HEK293 (cell line): ENCODE measurements at regions not wholly inside any gene's neighbourhood (a gene's known extent, or its start where the extent isn't known, plus 50 kb on each side); places are given as distances from the start of the nearest gene placed in this dataset.

Experiments used
- CTCF ChIA-PET: fragments of 350-600 bp; formaldehyde crosslinking; extraction: SDS; loops from one replicate; lab custom pipeline; 2021; ENCODE audit warnings: antibody characterized with exemption; lab: Yijun Ruan, JAX
- POLR2A ChIA-PET: fragments of 300-600 bp; formaldehyde crosslinking; extraction: SDS; loops from one replicate; lab custom pipeline; 2020; ENCODE audit warnings: antibody characterized with exemption, inconsistent platforms; lab: Yijun Ruan, JAX
- H3K27ac ChIP-seq: fragments of 200-500 bp; sonication (Bioruptor generic); 2 replicates; pipeline ENCODE4 v1.5.1; 2014; ENCODE audit warnings: low read depth, low read length, control low read depth, inconsistent platforms; ENCODE audit errors: extremely low read depth
- H3K36me3 ChIP-seq, 2 experiments: fragments of 200-500 bp in 1 of 2; sonication (Bioruptor generic) in 1 of 2; 1 replicate in 1 of 2; 2 replicates in 1 of 2; pipeline ENCODE4 v1.5.1; 2014 to 2017; ENCODE audit warnings: inconsistent platforms in 2 of 2, low read length in 2 of 2; ENCODE audit not compliant: control insufficient read depth in 2 of 2, insufficient read depth in 1 of 2
- H3K4me1 ChIP-seq: fragments of 200-500 bp; sonication (Bioruptor generic); 2 replicates; pipeline ENCODE4 v1.5.1; 2014; ENCODE audit warnings: mild to moderate bottlenecking, low read length, inconsistent platforms; ENCODE audit not compliant: control insufficient read depth, insufficient read depth
- H3K4me3 ChIP-seq: 2 replicates; pipeline ENCODE4 v1.5.1; 2011; ENCODE audit warnings: low read depth, mild to moderate bottlenecking, control low read depth, low read length, moderate library complexity
- H3K9me3 ChIP-seq: fragments of 200-500 bp; sonication (Bioruptor generic); 2 replicates; pipeline ENCODE4 v1.5.1; 2014; ENCODE audit warnings: low read depth, low read length, inconsistent platforms; ENCODE audit not compliant: control insufficient read depth, insufficient read depth
- ATF2 ChIP-seq: fragments of 450-650 bp; formaldehyde crosslinking; IDR thresholded peaks from 2 replicates; pipeline ENCODE4 v1.5.1; 2016; ENCODE audit warnings: missing biosample characterization, missing genetic modification characterization, low read depth
- BCL11A ChIP-seq: fragments of 450-650 bp; formaldehyde crosslinking; IDR thresholded peaks from 2 replicates; pipeline ENCODE4 v1.5.1; 2016; ENCODE audit warnings: low read depth, missing biosample characterization, missing genetic modification characterization
- ELK4 ChIP-seq: IDR thresholded peaks from 2 replicates; pipeline ENCODE4 v1.6.1; 2011; ENCODE audit warnings: mild to moderate bottlenecking, low read depth, low read length, borderline replicate concordance
- PRDM10 ChIP-seq: fragments of 450-650 bp; formaldehyde crosslinking; IDR thresholded peaks from 2 replicates; pipeline ENCODE4 v1.5.1; 2016; ENCODE audit warnings: missing biosample characterization, missing genetic modification characterization
- PRDM4 ChIP-seq: fragments of 450-650 bp; formaldehyde crosslinking; IDR thresholded peaks from 2 replicates; pipeline ENCODE4 v1.5.1; 2017; ENCODE audit warnings: missing biosample characterization, missing genetic modification characterization
- ZBTB11 ChIP-seq: fragments of 450-650 bp; formaldehyde crosslinking; conservative IDR thresholded peaks from 2 replicates; pipeline ENCODE4 v1.5.1; 2016; ENCODE audit warnings: low read depth, missing biosample characterization, missing genetic modification characterization
- ZBTB17 ChIP-seq: fragments of 450-650 bp; formaldehyde crosslinking; IDR thresholded peaks from 2 replicates; pipeline ENCODE4 v1.5.1; 2016; ENCODE audit warnings: missing biosample characterization, missing genetic modification characterization
- ZNF623 ChIP-seq: fragments of 450-650 bp; formaldehyde crosslinking; IDR thresholded peaks from 2 replicates; pipeline ENCODE4 v1.5.1; 2016; ENCODE audit warnings: missing biosample characterization, missing genetic modification characterization
- ZNF660 ChIP-seq: fragments of 450-650 bp; IDR thresholded peaks from 2 replicates; pipeline ENCODE4 v1.5.1; 2018; ENCODE audit warnings: missing biosample characterization, mild to moderate bottlenecking, missing genetic modification characterization
- ZNF664 ChIP-seq: fragments of 450-650 bp; formaldehyde crosslinking; IDR thresholded peaks from 2 replicates; pipeline ENCODE4 v1.5.1; 2016; ENCODE audit warnings: missing biosample characterization, missing genetic modification characterization
- ZNF677 ChIP-seq: fragments of 450-650 bp; IDR thresholded peaks from 2 replicates; pipeline ENCODE4 v1.5.0; 2018; ENCODE audit warnings: missing biosample characterization, mild to moderate bottlenecking, missing genetic modification characterization, moderate library complexity
- ZNF830 ChIP-seq: fragments of 450-650 bp; IDR thresholded peaks from 2 replicates; pipeline ENCODE4 v1.5.0; 2018; ENCODE audit warnings: missing biosample characterization, missing genetic modification characterization, low read depth, mild to moderate bottlenecking, moderate library complexity

- TF ChIP-seq PRDM4 (no peak), BCL11A (tag by site-specific recombination) (no peak)
Measured at GRCh38 chr18:61123309-61123708, 209.9 kb upstream of the CDH20 start (continued).

- CTCF ChIA-PET, result interaction anchor here (0.7 kb wide), 1 partner anchor 1038 kb away, joined by 3 read pairs; no protein-coding TSS in a partner anchor
- no peaks in the 10 kb centered on the region for H3K36me3 ChIP-seq
- TF ChIP-seq ZNF830 (tag by site-specific recombination) (no peak), ELK4 (no peak), ATF2 (no peak), BCL11A (tag by site-specific recombination) (no peak), ZNF623 (no peak), ZBTB17 (tag by site-specific recombination) (no peak), ZNF660 (tag by site-specific recombination) (no peak), ZBTB11 (tag by site-specific recombination) (no peak), ZNF664 (no peak), PRDM10 (tag by site-specific recombination) (no peak), ZNF677 (no peak)
- TF ChIP-seq, all 188 proteins: peak for 0
- no peaks in the 10 kb centered on the region for H3K9me3 ChIP-seq
- POLR2A ChIA-PET, result no interaction called here
- H3K27ac ChIP-seq, result no peak overlapping the region
- H3K4me3 ChIP-seq, result no peak overlapping the region
- 0 out of 2 replicates have a peak, but pooled peaks cover 2% of the 10 kb centered on the region for H3K4me1 ChIP-seq
Measured at GRCh38 chr18:61127714-61128467, 205.3 kb upstream of the CDH20 start.
